Body of pancreas (tissue), 4 donors: ENCODE measurements at regions not wholly inside any gene's neighbourhood (a gene's known extent, or its start where the extent isn't known, plus 50 kb on each side); places are given as distances from the start of the nearest gene placed in this dataset.
"Not testable (repeated sequence)": the region's sequence is repeated elsewhere in the genome, so short reads cannot be mapped to it uniquely, and the experiment has no call there.

Experiments used
- ATAC-seq: fragments of 150-250 bp; one replicate; pipeline ENCODE4 v1.9.1; 2016
- DNase-seq, 4 donors: peaks; one replicate each; pipeline ENCODE4 v3.0.0-alpha.2; 2019
- H3K27ac ChIP-seq, 4 donors: fragments of 200-600 bp; sonication (generic); 1 replicate in 3 of 4; 2 replicates in 1 of 4; pipeline versions ENCODE4 v1.5.1 to v1.6.1; 2016 to 2019; ENCODE audit warnings: mild to moderate bottlenecking in 1 of 4, mixed read lengths in 1 of 4, moderate library complexity in 1 of 4
- H3K27me3 ChIP-seq, 2 donors: fragments of 200-600 bp; sonication (generic); one replicate each; pipeline ENCODE4 v1.6.0; 2016; ENCODE audit warnings: mild to moderate bottlenecking in 1 of 2
- H3K36me3 ChIP-seq, 2 donors: fragments of 200-600 bp; sonication (generic); replicated peaks in 1 of 2; 2 replicates each; pipeline ENCODE4 v1.5.1; 2016; ENCODE audit warnings: low read depth in 2 of 2; ENCODE audit not compliant: insufficient read depth in 1 of 2
- H3K4me1 ChIP-seq: fragments of 200-600 bp; sonication (generic); one replicate; pipeline ENCODE4 v1.6.0; 2016
- H3K4me3 ChIP-seq, 2 donors: fragments of 200-600 bp; sonication (generic); 1 replicate in 1 of 2; 2 replicates in 1 of 2; pipeline ENCODE4 v1.5.1; 2016 to 2019
- H3K9me3 ChIP-seq, 3 donors: fragments of 200-600 bp; sonication (generic); 1 replicate in 2 of 3; 2 replicates in 1 of 3; pipeline ENCODE4 v1.5.1; 2016
- POLR2A ChIP-seq, 3 donors: fragments of 450-650 bp; IDR thresholded peaks; one replicate each; pipeline ENCODE4 v1.6.1; 2016; ENCODE audit warnings: antibody characterized with exemption in 3 of 3, mild to moderate bottlenecking in 2 of 3
- WGBS, 2 donors: methylation state at CpG; one replicate each; pipeline ENCODE4 v1.1.5; 2017; 5-methylcytosine and 5-hydroxymethylcytosine counted together
- intact Hi-C: fragments of 100-400 bp; cut with DNase I; formaldehyde crosslinking; loops from one replicate; pipeline ENCODE4 v1.15.1; 2023
- TF ChIP-seq, protein P1 (sequence below), 7 experiments: fragments of 450-650 bp in 4 of 7; fragments of 200-600 bp in 3 of 7; sonication (generic) in 3 of 7; IDR thresholded peaks; one replicate each; pipeline ENCODE4 v1.5.1; 2016 to 2019; ENCODE audit warnings: antibody characterized with exemption in 7 of 7

DNA sequence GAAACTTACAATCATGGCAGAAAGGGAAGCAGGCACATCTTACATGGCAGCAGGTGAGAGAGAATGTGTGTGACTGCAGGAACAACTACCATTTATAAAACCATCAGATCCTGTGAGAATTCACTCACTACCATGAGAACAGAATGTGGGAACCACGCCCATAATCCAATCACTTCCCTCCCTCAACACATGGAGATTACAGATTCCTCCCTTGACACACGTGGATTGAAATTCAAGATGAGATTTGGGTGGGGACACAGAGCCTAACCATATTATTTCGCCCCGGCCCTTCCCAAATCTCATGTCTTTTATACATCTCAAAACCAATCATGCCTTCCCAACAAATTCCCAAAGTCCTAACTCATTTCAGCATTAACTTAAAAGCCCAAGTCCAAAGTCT is 203.6 kb downstream of the C12orf75 start:
- H3K9me3 ChIP-seq, result peaks cover 0 to 9% (median 0%) of the 10 kb centered on the region in 3 donors
- H3K36me3 ChIP-seq, result no peaks in the 10 kb centered on the region
- H3K27me3 ChIP-seq, result no peaks in the 10 kb centered on the region
- DNase-seq (no peak), ATAC-seq (no peak)
- no peak overlapping the region for H3K4me3 ChIP-seq
- H3K4me1 ChIP-seq, result no peaks in the 10 kb centered on the region
- H3K27ac ChIP-seq, result no peak overlapping the region
- WGBS, 2 donors, result 62 to 67% methylated on average over 4 of the region's 4 CpGs
- intact Hi-C loops, result no loop called here
- TF ChIP-seq POLR2A (IDR thresholded peaks at IDR 0.05), result no peak
- TF ChIP-seq, protein P1, sequence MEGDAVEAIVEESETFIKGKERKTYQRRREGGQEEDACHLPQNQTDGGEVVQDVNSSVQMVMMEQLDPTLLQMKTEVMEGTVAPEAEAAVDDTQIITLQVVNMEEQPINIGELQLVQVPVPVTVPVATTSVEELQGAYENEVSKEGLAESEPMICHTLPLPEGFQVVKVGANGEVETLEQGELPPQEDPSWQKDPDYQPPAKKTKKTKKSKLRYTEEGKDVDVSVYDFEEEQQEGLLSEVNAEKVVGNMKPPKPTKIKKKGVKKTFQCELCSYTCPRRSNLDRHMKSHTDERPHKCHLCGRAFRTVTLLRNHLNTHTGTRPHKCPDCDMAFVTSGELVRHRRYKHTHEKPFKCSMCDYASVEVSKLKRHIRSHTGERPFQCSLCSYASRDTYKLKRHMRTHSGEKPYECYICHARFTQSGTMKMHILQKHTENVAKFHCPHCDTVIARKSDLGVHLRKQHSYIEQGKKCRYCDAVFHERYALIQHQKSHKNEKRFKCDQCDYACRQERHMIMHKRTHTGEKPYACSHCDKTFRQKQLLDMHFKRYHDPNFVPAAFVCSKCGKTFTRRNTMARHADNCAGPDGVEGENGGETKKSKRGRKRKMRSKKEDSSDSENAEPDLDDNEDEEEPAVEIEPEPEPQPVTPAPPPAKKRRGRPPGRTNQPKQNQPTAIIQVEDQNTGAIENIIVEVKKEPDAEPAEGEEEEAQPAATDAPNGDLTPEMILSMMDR (IDR thresholded peaks at IDR 0.05), result no peak

DNA sequence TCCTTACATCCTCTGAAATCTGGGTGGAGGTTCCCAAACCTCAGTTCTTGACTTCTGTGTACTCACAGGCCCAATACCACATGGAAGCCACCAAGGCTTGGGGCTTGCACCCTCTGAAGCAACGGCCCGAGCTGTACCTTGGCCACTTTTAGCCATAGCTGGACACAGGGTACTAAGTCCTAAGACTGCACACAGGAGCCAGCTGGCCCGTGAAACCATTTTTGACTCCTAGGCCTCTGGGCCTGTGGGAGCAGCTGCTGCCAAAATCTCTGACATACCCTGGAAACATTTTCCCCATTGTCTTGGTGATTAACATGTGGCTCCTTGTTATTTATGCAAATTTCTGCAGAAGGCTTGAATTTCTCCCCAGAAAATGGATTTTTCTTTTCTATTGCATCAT is 204.5 kb downstream of the C12orf75 start:
- H3K4me1 ChIP-seq, H3K27ac ChIP-seq, H3K27me3 ChIP-seq, DNase-seq, intact Hi-C loops, ATAC-seq, H3K9me3 ChIP-seq, H3K4me3 ChIP-seq, H3K36me3 ChIP-seq: not testable (repeated sequence)
- WGBS, 2 donors, result 79 to 83% methylated on average over 3 of the region's 3 CpGs

DNA sequence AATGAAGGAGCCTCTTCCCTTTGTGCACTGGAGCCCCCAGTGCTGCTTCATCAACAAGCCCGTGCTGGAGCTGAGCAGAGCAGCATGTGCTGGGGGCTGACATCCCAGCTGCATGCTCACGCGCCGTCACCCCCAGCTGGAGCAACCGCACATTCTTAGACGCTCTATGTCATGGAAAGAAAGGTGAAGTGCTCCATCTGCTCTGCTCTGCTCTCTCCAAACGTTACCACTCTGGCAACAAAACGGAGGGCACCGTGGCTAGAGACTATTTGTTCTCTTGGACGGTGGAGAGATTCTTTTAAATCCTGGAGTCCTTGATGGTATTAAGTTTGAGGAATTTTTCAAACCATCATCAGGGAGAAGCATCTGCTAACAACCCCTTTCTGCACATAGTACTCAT is 208.4 kb downstream of the C12orf75 start:
- intact Hi-C loops, result no loop called here
- H3K4me1 ChIP-seq, result no peaks in the 10 kb centered on the region
- WGBS, 2 donors, result 66 to 87% methylated on average over 5 to 10 of the region's 10 CpGs
- TF ChIP-seq, protein P1 (IDR thresholded peaks at IDR 0.05), result no peak
- TF ChIP-seq POLR2A (IDR thresholded peaks at IDR 0.05), result no peak
- peaks cover 0 to 9% (median 0%) of the 10 kb centered on the region in 3 donors for H3K9me3 ChIP-seq
- ATAC-seq (no peak), DNase-seq (no peak)
- no peak overlapping the region for H3K27ac ChIP-seq
- H3K36me3 ChIP-seq, result no peaks in the 10 kb centered on the region
- no peak overlapping the region for H3K4me3 ChIP-seq
- no peaks in the 10 kb centered on the region for H3K27me3 ChIP-seq

DNA sequence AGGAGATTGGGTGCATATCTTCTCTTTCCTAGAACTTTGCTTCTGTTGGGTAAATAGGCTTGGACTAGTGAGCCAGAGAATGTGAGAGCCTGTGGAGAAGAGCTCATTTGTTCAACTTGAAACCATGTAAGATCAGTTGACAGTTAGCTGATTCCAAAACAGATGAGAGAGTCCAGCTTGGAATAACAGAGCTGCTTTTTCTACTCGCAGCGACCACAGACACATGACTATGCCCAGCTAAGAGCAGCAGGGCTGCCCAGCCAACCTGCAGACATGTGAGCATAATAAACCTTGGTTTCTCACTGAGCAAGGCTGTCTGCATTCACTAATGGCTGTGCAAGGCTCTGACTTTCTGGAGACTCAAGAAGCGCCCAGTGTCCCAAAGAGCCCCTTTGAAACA is 209.2 kb downstream of the C12orf75 start:
- no peak for ATAC-seq
- Histone ChIP-seq H3K9me3 (peaks cover 0 to 5% (median 0%) of the 10 kb centered on the region in 3 donors), H3K27ac (no peak overlapping the region), H3K4me3 (no peak overlapping the region), H3K27me3 (no peaks in the 10 kb centered on the region), H3K4me1 (no peaks in the 10 kb centered on the region), H3K36me3 (no peaks in the 10 kb centered on the region)
- 71 to 84% methylated on average over 3 of the region's 3 CpGs for WGBS, 2 donors
- intact Hi-C loops, result no loop called here
- no peak for DNase-seq
- no peak for TF ChIP-seq POLR2A (IDR thresholded peaks at IDR 0.05)
- TF ChIP-seq, protein P1 (IDR thresholded peaks at IDR 0.05), result no peak

DNA sequence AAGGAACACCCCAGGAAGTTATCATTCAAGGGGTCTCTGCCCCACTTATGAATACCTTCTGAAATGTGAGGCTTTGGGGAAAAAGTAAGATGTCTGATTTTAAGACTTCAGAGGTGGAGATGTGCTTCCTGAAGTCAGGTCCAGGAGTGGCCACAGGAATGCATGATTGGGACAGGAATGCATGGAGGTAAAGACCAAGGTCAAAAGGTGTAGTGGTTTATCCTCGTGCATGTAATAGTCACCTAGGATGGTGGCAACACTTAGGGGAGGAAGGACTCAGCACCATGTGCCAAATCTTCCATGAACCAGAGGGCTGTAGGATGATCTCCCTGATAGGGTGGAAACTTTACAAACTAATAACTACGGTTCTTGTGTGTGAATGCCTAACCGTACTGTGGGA is 217.3 kb downstream of the C12orf75 start:
- no peaks in the 10 kb centered on the region for H3K4me1 ChIP-seq
- no peak overlapping the region for H3K4me3 ChIP-seq
- DNase-seq (no peak), ATAC-seq (no peak)
- H3K27me3 ChIP-seq, result no peaks in the 10 kb centered on the region
- no peak overlapping the region for H3K27ac ChIP-seq
- 72% methylated on average over 3 of the region's 3 CpGs for WGBS, 2 donors
- H3K36me3 ChIP-seq, result no peaks in the 10 kb centered on the region
- TF ChIP-seq, protein P1 (IDR thresholded peaks at IDR 0.05), result no peak
- no peak for TF ChIP-seq POLR2A (IDR thresholded peaks at IDR 0.05)
- intact Hi-C loops, result no loop called here
- H3K9me3 ChIP-seq, result no peaks in the 10 kb centered on the region
